HG03469 (cell line): ENCODE measurements at regions not wholly inside any gene's neighbourhood (a gene's known extent, or its start where the extent isn't known, plus 50 kb on each side); places are given as distances from the start of the nearest gene placed in this dataset.
"Not testable (repeated sequence)": the region's sequence is repeated elsewhere in the genome, so short reads cannot be mapped to it uniquely, and the experiment has no call there.

Source experiments
- ATAC-seq: cut with Tn5 transposase; IDR thresholded peaks from one replicate; pipeline ENCODE4 v1.9.1; 2021; ENCODE audit warnings: mild to moderate bottlenecking, moderate library complexity, moderate number of reproducible peaks; ENCODE audit not compliant: unreplicated experiment

DNA sequence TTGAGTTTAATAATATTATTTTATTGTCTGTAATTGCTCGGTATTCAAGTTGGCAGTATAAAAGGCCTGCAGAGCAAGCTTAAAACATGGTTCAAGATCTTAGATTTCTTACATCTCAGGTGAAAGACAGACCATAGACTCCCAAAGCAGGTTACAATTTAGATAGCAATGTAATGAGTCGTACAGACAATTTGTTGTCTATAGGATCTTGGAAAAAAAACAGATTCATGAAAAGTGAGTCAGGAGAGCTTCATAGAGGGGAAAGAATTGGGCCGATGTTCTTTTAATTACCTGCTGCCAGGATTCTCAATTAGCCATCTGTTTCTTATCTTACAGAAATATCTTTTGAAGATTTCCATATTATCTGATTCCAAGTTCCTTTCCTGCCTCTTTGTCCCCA is 111.5 kb upstream of the IKBKE start:
- ATAC-seq: not testable (repeated sequence)

DNA sequence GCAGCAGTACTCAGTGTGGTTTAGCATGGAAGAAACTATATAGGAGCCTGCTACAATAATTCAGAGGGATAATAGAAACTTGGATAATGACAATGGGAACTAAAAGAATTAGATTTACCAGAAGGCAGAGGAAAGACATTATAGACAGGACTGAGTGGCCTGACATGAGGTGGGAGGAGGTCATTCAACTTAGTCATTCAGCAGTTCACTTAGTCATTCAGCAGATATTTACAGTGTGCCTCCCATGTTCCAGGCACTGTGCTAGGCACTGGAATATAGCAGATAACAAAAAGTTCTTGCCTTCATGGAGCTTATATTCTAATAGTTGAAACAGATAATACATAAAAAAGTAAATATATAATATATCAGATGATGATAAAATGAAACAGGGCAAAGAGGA is 110.9 kb upstream of the IKBKE start:
- ATAC-seq: not testable (repeated sequence)

GRCh38 chr1:206361978-206362543 is 108.2 kb upstream of the IKBKE start:
- not testable (repeated sequence) for ATAC-seq

GRCh38 chr1:206362994-206363393 is 107.3 kb upstream of the IKBKE start:
- ATAC-seq: not testable (repeated sequence)

- not testable (repeated sequence) for ATAC-seq
Measured at GRCh38 chr1:206365271-206365670, 105.0 kb upstream of the IKBKE start.

- ATAC-seq: not testable (repeated sequence)
Measured at GRCh38 chr1:206366131-206366530, 104.1 kb upstream of the IKBKE start.

DNA sequence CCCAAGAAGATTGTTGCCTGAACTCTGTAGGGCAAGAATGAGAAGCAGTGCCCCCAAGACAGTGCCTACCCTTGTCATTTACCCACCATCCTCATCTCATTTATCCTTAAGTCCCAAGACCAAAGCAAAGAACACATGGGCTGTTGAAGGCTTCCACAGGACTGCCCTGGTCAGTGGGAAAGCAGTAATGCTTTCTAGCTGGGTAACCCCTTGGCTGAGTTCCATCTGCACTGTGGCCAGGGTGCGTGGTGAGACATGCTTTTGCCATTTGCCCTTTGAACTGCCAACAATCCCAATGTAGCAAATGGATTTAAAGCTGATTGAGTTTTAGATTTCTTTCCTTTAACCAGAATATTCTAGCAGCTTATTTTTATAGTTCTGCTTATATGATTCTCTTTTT is 103.5 kb upstream of the IKBKE start:
- not testable (repeated sequence) for ATAC-seq

- not testable (repeated sequence) for ATAC-seq
Measured at GRCh38 chr1:206367955-206368622, 102.2 kb upstream of the IKBKE start.

DNA sequence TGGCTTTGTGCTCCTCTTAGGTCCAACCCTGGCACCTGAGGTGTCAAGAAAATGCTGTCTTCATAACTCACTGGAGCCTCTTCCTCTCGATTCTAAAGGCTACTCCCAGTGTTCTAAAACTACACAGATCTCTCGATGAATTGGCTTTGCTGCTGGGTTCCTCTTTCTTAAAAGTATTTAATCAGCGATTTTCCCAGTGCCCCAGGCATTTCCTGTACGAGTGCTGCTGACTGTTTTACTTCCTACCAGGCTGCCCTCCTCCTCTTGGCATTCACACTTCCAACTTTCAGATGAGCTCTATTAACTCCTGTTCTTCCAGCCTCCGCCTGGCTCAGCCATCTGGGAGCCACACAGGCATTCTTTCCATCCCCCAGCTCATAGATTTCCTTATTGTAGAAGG is 95.6 kb upstream of the IKBKE start:
- not testable (repeated sequence) for ATAC-seq

DNA sequence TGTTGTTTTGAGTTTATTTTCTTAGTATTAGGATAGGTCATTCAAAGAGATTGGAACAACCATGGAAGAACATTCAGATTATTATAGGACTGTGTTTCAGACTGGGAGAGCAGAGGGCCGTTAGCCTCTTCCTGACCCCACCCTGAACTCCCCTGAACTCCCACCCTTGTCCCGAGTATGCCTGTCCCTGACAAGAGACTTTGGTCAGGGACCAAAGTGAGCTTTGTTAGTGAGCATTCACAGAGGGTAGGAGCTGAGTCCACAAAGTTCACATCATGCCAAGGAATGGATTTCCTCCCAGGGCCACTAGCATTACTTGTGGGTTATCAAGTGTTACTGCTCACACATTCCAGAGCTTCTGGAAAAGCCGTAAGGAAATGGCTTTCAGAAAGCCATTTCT is 94.7 kb upstream of the IKBKE start:
- ATAC-seq: not testable (repeated sequence)

DNA sequence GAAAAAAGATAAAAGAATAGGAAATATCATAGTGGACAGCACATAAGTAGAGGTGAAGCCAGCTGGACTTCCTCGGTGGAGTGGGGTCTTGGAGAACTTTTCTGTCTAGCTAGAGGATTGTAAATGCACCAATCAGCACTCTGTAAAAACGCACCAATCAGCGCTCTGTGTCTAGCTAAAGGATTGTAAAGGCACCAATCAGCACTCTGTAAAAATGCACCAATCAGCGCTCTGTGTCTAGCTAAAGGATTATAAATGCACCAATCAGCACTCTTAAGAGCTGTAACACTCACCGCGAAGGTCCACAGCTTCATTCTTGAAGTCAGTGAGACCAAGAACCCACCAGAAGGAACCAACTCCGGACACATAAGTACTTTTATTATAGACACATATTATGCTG is 91.8 kb upstream of the IKBKE start:
- not testable (repeated sequence) for ATAC-seq

DNA sequence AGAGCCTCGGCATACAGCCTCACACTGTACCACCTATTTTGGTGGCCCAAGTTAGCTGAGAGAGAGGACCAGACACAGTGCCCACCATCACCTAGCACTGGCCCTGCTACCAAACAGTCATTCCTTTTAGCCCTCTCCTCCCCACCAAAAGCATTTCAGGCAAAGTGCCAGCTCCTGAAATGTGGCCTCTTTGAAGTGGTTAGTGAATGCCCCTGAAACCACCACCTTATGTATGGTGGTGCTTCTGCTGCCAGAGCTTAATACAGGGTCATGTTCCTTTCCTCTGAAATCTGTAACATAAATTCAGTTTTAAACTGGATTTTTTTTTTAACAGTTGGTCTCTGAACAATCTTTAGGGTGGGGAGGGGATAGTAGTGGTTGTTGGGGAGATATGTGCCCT is 91.0 kb upstream of the IKBKE start:
- not testable (repeated sequence) for ATAC-seq

- not testable (repeated sequence) for ATAC-seq
Measured at GRCh38 chr1:206380163-206380790, 90.0 kb upstream of the IKBKE start.

DNA sequence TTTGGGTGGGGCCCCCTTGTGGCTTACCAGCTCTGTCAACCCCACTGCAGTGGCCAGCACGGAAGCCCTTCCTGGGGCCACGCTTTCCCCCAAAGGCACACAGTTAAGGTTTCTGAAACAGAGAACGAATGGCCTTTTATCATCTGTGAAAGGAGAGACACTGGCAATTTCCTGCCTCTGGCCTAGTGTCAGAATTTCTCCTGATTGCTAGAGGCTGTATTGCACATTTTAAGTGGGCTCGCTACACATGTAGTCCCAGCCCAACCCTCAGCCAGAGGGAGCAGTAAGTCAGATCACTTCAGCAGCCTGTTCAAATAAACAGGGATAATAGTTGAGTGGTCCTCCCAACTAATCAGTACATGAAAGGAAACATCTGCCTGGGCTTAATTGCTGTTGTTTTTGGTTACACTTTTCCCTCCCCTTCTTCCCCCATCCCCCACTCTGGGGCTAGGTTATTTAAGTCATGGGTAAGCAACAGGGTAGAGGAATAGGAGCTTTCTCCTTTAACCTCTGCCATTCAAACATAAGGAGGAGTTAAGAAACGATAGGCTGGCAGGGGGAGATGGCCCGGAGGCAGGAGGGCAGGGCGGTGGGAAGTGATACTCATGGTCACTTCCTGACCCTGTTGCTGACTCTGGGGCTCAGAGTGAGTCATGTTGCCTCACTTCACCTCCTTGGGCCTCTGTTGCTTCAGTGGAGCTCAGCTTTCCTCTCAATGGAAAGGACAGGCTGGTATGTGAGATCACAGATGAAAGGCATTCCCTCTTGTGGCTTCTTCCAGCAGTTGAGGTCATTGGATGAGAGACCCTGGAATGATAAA is 89.3 kb upstream of the IKBKE start:
- not testable (repeated sequence) for ATAC-seq

DNA sequence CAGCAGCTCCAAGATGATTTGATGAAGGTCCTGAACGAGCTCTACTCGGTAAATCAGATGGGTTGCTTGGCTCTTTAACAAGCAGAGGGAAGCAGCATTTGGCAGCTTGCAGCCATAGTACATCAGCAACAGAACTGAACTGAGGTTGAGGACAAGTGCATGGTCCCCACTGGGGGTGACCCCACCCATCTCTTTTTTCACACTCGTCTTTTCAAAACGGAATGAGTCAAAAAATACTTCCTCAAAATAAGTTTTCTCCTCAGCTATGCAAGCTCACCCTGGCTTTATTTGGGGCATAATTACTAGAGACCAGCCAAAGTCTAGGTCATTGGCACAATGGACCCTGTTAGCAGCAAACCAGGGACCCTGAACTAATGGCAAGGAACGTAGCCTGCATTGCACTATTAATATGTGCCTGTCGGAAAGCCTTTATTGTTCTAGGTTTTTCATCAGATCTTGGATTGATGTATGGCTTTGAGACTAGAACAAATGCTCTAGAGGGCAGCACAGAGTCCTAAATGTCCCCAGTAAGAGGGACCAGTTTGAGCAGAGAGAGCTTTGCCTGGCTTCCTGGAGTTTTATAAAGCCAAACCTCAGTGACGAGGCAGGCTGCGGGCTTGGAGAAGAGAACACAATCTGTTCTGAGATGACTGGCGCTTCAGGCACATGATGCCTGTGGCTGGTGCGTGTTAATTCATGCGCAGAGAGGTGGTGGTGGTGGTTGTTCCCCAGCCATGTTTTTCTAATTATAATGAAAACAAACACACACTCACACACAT is 86.1 kb upstream of the IKBKE start:
- not testable (repeated sequence) for ATAC-seq

GRCh38 chr1:206384891-206385290 is 85.4 kb upstream of the IKBKE start:
- not testable (repeated sequence) for ATAC-seq

GRCh38 chr1:206387631-206388030 is 82.6 kb upstream of the IKBKE start:
- ATAC-seq: not testable (repeated sequence)

- ATAC-seq: not testable (repeated sequence)
Measured at GRCh38 chr1:206391903-206392302, 78.4 kb upstream of the IKBKE start.

GRCh38 chr1:206397501-206397900 is 72.8 kb upstream of the IKBKE start:
- not testable (repeated sequence) for ATAC-seq

- ATAC-seq: not testable (repeated sequence)
Measured at GRCh38 chr1:206398261-206398660, 72.0 kb upstream of the IKBKE start.
